Progenitor cell of endocrine pancreas (in vitro differentiated cells): ENCODE measurements at regions not wholly inside any gene's neighbourhood (a gene's known extent, or its start where the extent isn't known, plus 50 kb on each side); places are given as distances from the start of the nearest gene placed in this dataset.

Experiments used
- DNase-seq: peaks from one replicate; pipeline ENCODE4 v3.0.0; 2021; ENCODE audit warnings: low spot score; ENCODE audit not compliant: unreplicated experiment
- H3K27ac Mint-ChIP-seq: 2 replicates; pipeline ENCODE4 v1.8.0; 2021; ENCODE audit warnings: mild to moderate bottlenecking, moderate library complexity, mixed read lengths
- H3K27me3 Mint-ChIP-seq: 2 replicates; pipeline ENCODE4 v1.8.0; 2021; ENCODE audit warnings: mixed read lengths
- H3K36me3 Mint-ChIP-seq: 2 replicates; pipeline ENCODE4 v1.8.0; 2022; ENCODE audit warnings: mixed read lengths; ENCODE audit not compliant: insufficient read depth
- H3K4me1 Mint-ChIP-seq: 2 replicates; pipeline ENCODE4 v1.8.0; 2021; ENCODE audit warnings: low read depth, mixed read lengths
- H3K4me3 Mint-ChIP-seq: 2 replicates; pipeline ENCODE4 v1.8.0; 2021; ENCODE audit warnings: low read depth, mild to moderate bottlenecking, moderate library complexity, mixed read lengths
- H3K9me3 Mint-ChIP-seq: 2 replicates; pipeline ENCODE4 v1.8.0; 2021; ENCODE audit warnings: low read depth, mixed read lengths
- CTCF ChIP-seq: fragments of 200-600 bp; sonication (generic); IDR thresholded peaks from one replicate; pipeline ENCODE4 v1.5.0; 2021; ENCODE audit warnings: antibody characterized with exemption, mild to moderate bottlenecking; ENCODE audit not compliant: unreplicated experiment

DNA sequence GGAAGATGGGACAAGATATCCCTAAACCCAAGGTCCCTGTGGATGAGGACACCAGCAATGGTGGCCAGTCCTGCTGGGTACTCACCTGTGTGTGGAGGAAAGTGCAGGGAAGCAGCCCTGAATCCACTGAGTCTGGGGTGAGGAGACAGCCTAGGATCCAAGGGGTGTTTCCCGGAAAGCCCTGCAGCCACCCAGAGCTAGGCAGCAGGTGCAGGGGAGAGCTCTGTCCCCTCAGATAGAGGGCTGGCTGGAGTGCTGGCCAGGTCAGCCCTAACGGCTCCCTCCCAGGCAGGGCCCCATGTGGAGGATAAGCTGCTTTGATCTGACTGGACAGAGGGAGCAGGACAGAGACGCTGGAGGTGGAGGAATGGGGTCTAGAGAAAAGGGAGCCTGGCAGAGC, 344.7 kb upstream of the IRX4 start:
- no peak overlapping the region for H3K4me3 Mint-ChIP-seq
- H3K36me3 Mint-ChIP-seq, result no peaks in the 10 kb centered on the region
- no peak for DNase-seq
- H3K27ac Mint-ChIP-seq, result no peak overlapping the region
- H3K9me3 Mint-ChIP-seq, result no peaks in the 10 kb centered on the region
- H3K27me3 Mint-ChIP-seq, result peaks cover 45% of the 10 kb centered on the region
- TF ChIP-seq CTCF, result no peak
- peaks cover under 1% of the 10 kb centered on the region for H3K4me1 Mint-ChIP-seq

DNA sequence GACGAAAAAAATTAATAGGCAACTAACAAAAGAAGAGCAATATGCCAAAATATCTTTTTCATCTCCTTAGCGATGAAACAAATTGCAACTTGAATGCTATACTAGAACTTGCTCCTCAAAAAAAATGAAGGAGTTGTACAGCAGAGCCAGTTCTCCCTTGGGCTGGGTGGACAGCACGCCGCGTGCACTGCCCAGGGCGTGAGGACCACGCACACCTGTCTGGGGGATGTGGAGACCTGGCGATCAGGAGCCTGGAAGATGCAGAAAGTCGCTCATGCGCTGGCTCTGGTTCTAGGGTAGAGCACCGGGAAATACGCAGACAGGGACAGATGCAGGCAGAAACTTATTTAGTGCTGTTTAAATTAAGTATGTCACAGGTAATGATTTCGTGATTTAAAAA, 342.0 kb upstream of the IRX4 start:
- no peak for TF ChIP-seq CTCF
- Mint-ChIP-seq H3K4me1 (peaks cover 1% of the 10 kb centered on the region), H3K36me3 (no peaks in the 10 kb centered on the region), H3K27ac (no peak overlapping the region), H3K4me3 (no peak overlapping the region), H3K9me3 (peaks cover 1% of the 10 kb centered on the region), H3K27me3 (peaks cover 45% of the 10 kb centered on the region)
- DNase-seq, result no peak

DNA sequence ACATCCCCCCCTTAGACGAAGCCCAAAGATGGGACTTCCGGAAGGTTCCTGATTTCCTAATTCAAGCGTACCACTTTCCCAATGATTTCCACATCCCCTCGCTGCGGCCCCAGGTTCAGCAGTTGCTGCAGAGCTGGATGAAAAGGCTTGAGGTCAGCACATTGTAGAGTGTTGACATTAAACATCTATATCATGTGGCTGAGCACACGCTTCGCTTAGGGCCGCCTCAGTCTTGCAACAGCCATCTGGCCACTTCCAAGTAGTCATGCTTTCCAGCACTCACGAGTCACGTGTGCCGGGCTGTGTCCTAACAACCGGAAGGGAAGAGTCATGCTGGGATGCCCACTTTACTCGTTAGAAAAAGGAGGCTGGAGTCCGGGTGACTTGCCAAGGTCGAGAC, 340.6 kb upstream of the IRX4 start:
- Mint-ChIP-seq H3K4me3 (no peak overlapping the region), H3K9me3 (peaks cover 9% of the 10 kb centered on the region), H3K27ac (no peak overlapping the region), H3K27me3 (peaks cover 45% of the 10 kb centered on the region), H3K4me1 (peaks cover 1% of the 10 kb centered on the region), H3K36me3 (no peaks in the 10 kb centered on the region)
- no peak for DNase-seq
- TF ChIP-seq CTCF, result no peak

- Mint-ChIP-seq H3K36me3 (no peaks in the 10 kb centered on the region), H3K27ac (no peak overlapping the region), H3K4me3 (no peak overlapping the region), H3K9me3 (peaks cover 9% of the 10 kb centered on the region), H3K4me1 (peaks cover 1% of the 10 kb centered on the region), H3K27me3 (peaks cover 43% of the 10 kb centered on the region)
- DNase-seq, result no peak
- no peak for TF ChIP-seq CTCF
Measured at GRCh38 chr5:2222246-2222992, 339.7 kb upstream of the IRX4 start.

- peaks cover 1% of the 10 kb centered on the region for H3K4me1 Mint-ChIP-seq
- TF ChIP-seq CTCF, result no peak
- H3K9me3 Mint-ChIP-seq, result peaks cover 9% of the 10 kb centered on the region
- H3K4me3 Mint-ChIP-seq, result no peak overlapping the region
- DNase-seq, result no peak
- H3K27ac Mint-ChIP-seq, result no peak overlapping the region
- H3K27me3 Mint-ChIP-seq, result peaks cover 48% of the 10 kb centered on the region
- H3K36me3 Mint-ChIP-seq, result no peaks in the 10 kb centered on the region
Measured at GRCh38 chr5:2221450-2221849, 338.7 kb upstream of the IRX4 start.
